HG03565 (cell line): ENCODE measurements at regions not wholly inside any gene's neighbourhood (a gene's known extent, or its start where the extent isn't known, plus 50 kb on each side); places are given as distances from the start of the nearest gene placed in this dataset.
A peak's percentile ranks its signal among the peaks of the same experiment; 100 is the strongest.
"Not testable (repeated sequence)": the region's sequence is repeated elsewhere in the genome, so short reads cannot be mapped to it uniquely, and the experiment has no call there.

Source experiments
- ATAC-seq: cut with Tn5 transposase; IDR thresholded peaks from one replicate; pipeline ENCODE4 v1.9.1; 2021; ENCODE audit warnings: mild to moderate bottlenecking, moderate library complexity; ENCODE audit not compliant: unreplicated experiment

- no peak for ATAC-seq
Observed at GRCh38 chr14:65834051-65834450, 421.5 kb downstream of the FUT8 start.

GRCh38 chr14:65834812-65835211, 422.3 kb downstream of the FUT8 start:
- ATAC-seq = no peak

- ATAC-seq = no peak
Observed at GRCh38 chr14:65835501-65835900, 423.0 kb downstream of the FUT8 start.

GRCh38 chr14:65838565-65838964, 426.0 kb downstream of the FUT8 start:
- ATAC-seq = no peak

- ATAC-seq = no peak
Observed at GRCh38 chr14:65840118-65840751, 427.7 kb downstream of the FUT8 start.

- ATAC-seq = no peak
Observed at GRCh38 chr14:65840786-65841185, 428.3 kb downstream of the FUT8 start.

- ATAC-seq = no peak
Observed at GRCh38 chr14:65846196-65846868, 433.8 kb downstream of the FUT8 start.

GRCh38 chr14:65847075-65847847, 434.7 kb downstream of the FUT8 start:
- ATAC-seq = peak; percentile 77

GRCh38 chr14:65847931-65848330, 435.4 kb downstream of the FUT8 start:
- ATAC-seq = not testable (repeated sequence)

GRCh38 chr14:65849091-65849490, 436.6 kb downstream of the FUT8 start:
- ATAC-seq = no peak

- ATAC-seq = no peak
Observed at GRCh38 chr14:65849558-65849957, 437.0 kb downstream of the FUT8 start.

- no peak for ATAC-seq
Observed at GRCh38 chr14:65850429-65851135, 438.1 kb downstream of the FUT8 start.

- no peak for ATAC-seq
Observed at GRCh38 chr14:65852689-65853088, 440.2 kb downstream of the FUT8 start.

GRCh38 chr14:65853407-65853955, 441.0 kb downstream of the FUT8 start:
- no peak for ATAC-seq

GRCh38 chr14:65854215-65854614, 441.7 kb downstream of the FUT8 start:
- no peak for ATAC-seq

GRCh38 chr14:65860956-65861611, 448.6 kb downstream of the FUT8 start:
- ATAC-seq = no peak

- no peak for ATAC-seq
Observed at GRCh38 chr14:65864549-65864948, 452.0 kb downstream of the FUT8 start.

- ATAC-seq = no peak
Observed at GRCh38 chr14:65864984-65865383, 452.5 kb downstream of the FUT8 start.

GRCh38 chr14:65866448-65866847, 453.9 kb downstream of the FUT8 start:
- no peak for ATAC-seq

GRCh38 chr14:65866886-65867285, 454.4 kb downstream of the FUT8 start:
- ATAC-seq = no peak

- ATAC-seq = no peak
Observed at GRCh38 chr14:65867333-65867732, 454.8 kb downstream of the FUT8 start.
